ENCODE measurements at regions not wholly inside any gene's neighbourhood (a gene's known extent, or its start where the extent isn't known, plus 50 kb on each side); places are given as distances from the start of the nearest gene placed in this dataset.

DNA sequence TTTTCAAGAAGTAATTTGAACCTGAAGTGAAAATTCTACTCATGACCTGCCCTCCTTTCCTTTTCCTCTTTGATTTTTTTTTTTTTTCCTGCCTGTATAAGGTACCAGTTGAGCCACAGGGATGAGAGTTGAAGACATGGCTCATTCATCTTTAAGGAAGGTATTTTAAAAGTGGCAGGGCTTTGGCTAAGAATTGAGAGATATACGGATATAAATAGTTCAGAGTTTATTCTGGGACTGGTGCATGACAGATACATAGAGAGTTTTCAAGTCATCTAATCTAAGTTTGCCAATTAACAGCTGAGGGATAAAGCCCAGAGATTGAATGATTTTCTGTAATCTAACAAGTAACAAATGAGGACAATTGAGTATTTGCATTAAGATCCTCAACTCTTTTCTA lies 69.8 kb downstream of the BTBD3 start:
- TF ChIP-seq, protein P1, sequence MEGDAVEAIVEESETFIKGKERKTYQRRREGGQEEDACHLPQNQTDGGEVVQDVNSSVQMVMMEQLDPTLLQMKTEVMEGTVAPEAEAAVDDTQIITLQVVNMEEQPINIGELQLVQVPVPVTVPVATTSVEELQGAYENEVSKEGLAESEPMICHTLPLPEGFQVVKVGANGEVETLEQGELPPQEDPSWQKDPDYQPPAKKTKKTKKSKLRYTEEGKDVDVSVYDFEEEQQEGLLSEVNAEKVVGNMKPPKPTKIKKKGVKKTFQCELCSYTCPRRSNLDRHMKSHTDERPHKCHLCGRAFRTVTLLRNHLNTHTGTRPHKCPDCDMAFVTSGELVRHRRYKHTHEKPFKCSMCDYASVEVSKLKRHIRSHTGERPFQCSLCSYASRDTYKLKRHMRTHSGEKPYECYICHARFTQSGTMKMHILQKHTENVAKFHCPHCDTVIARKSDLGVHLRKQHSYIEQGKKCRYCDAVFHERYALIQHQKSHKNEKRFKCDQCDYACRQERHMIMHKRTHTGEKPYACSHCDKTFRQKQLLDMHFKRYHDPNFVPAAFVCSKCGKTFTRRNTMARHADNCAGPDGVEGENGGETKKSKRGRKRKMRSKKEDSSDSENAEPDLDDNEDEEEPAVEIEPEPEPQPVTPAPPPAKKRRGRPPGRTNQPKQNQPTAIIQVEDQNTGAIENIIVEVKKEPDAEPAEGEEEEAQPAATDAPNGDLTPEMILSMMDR (IDR thresholded peaks at IDR 0.05; ENCODE audit: insufficient read depth, low read length, poor library complexity, severe bottlenecking) = no peak
- no peak for TF ChIP-seq EZH2phosphoT487 (conservative IDR thresholded peaks at IDR 0.05; ENCODE audit: low read length)
